KMS-11 (cell line): ENCODE measurements at regions not wholly inside any gene's neighbourhood (a gene's known extent, or its start where the extent isn't known, plus 50 kb on each side); places are given as distances from the start of the nearest gene placed in this dataset.

Experiments used
- H2AFZ ChIP-seq: fragments of 200-600 bp; sonication (generic); 2 replicates; pipeline ENCODE4 v1.6.1; 2016; ENCODE audit warnings: antibody characterized with exemption, mixed run types, low read depth
- H3K27ac ChIP-seq: fragments of 200-600 bp; sonication (generic); 2 replicates; pipeline ENCODE4 v1.6.1; 2016; ENCODE audit warnings: mild to moderate bottlenecking, mixed run types
- H3K27me3 ChIP-seq: fragments of 200-600 bp; sonication (generic); 2 replicates; pipeline ENCODE4 v1.6.1; 2017; ENCODE audit warnings: mild to moderate bottlenecking, low read depth, mixed run types, moderate library complexity; ENCODE audit not compliant: insufficient read depth
- H3K36me3 ChIP-seq: fragments of 200-600 bp; sonication (generic); 2 replicates; pipeline ENCODE4 v1.6.1; 2017; ENCODE audit warnings: mild to moderate bottlenecking, mixed run types; ENCODE audit not compliant: insufficient read depth
- H3K4me1 ChIP-seq: fragments of 200-600 bp; sonication (generic); 2 replicates; pipeline ENCODE4 v1.6.1; 2016; ENCODE audit warnings: mild to moderate bottlenecking, low read depth, mixed run types; ENCODE audit not compliant: poor library complexity, severe bottlenecking
- H3K4me2 ChIP-seq: fragments of 200-600 bp; sonication (generic); 2 replicates; pipeline ENCODE4 v1.7.0; 2016; ENCODE audit warnings: mild to moderate bottlenecking, mixed run types
- H3K4me3 ChIP-seq: fragments of 200-600 bp; sonication (generic); IDR thresholded peaks from 2 replicates; pipeline ENCODE4 v1.6.1; 2017; ENCODE audit warnings: low read depth, low read length, mixed read lengths; ENCODE audit not compliant: insufficient read depth
- H3K79me2 ChIP-seq: fragments of 200-600 bp; sonication (generic); 2 replicates; pipeline ENCODE4 v1.6.1; 2016; ENCODE audit warnings: low read depth, mixed run types; ENCODE audit not compliant: insufficient read depth
- H3K9ac ChIP-seq: fragments of 200-600 bp; sonication (generic); 2 replicates; pipeline ENCODE4 v1.6.1; 2016; ENCODE audit warnings: mild to moderate bottlenecking, mixed run types
- H4K20me1 ChIP-seq: fragments of 200-600 bp; sonication (generic); 2 replicates; pipeline ENCODE4 v1.6.1; 2016; ENCODE audit warnings: mild to moderate bottlenecking, mixed run types; ENCODE audit not compliant: insufficient read depth
- TF ChIP-seq, protein P1 (sequence below): fragments of 200-600 bp; sonication (generic); conservative IDR thresholded peaks from 2 replicates; pipeline ENCODE4 v1.6.1; 2017; ENCODE audit warnings: low read depth, mild to moderate bottlenecking, antibody characterized with exemption, low read length, moderate library complexity, mixed read lengths

GRCh38 chr7:54813398-54813797 is 54.4 kb upstream of the SEC61G start:
- Histone ChIP-seq H3K27ac (no peak overlapping the region), H3K79me2 (no peaks in the 10 kb centered on the region), H4K20me1 (no peaks in the 10 kb centered on the region), H3K27me3 (no peaks in the 10 kb centered on the region), H2AFZ (no peak overlapping the region), H3K4me3 (no peak overlapping the region), H3K4me1 (no peaks in the 10 kb centered on the region), H3K36me3 (no peaks in the 10 kb centered on the region), H3K4me2 (no peak overlapping the region), H3K9ac (no peak overlapping the region)
- TF ChIP-seq, protein P1, sequence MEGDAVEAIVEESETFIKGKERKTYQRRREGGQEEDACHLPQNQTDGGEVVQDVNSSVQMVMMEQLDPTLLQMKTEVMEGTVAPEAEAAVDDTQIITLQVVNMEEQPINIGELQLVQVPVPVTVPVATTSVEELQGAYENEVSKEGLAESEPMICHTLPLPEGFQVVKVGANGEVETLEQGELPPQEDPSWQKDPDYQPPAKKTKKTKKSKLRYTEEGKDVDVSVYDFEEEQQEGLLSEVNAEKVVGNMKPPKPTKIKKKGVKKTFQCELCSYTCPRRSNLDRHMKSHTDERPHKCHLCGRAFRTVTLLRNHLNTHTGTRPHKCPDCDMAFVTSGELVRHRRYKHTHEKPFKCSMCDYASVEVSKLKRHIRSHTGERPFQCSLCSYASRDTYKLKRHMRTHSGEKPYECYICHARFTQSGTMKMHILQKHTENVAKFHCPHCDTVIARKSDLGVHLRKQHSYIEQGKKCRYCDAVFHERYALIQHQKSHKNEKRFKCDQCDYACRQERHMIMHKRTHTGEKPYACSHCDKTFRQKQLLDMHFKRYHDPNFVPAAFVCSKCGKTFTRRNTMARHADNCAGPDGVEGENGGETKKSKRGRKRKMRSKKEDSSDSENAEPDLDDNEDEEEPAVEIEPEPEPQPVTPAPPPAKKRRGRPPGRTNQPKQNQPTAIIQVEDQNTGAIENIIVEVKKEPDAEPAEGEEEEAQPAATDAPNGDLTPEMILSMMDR, result no peak

- Histone ChIP-seq H3K4me2 (no peak overlapping the region), H3K36me3 (no peaks in the 10 kb centered on the region), H3K79me2 (no peaks in the 10 kb centered on the region), H3K27ac (no peak overlapping the region), H3K4me1 (no peaks in the 10 kb centered on the region), H2AFZ (no peak overlapping the region), H3K4me3 (no peak overlapping the region), H4K20me1 (no peaks in the 10 kb centered on the region), H3K9ac (no peak overlapping the region), H3K27me3 (no peaks in the 10 kb centered on the region)
- TF ChIP-seq, protein P1, result no peak
These were observed 55.4 kb upstream of the SEC61G start for GRCh38 chr7:54814401-54814800.

DNA sequence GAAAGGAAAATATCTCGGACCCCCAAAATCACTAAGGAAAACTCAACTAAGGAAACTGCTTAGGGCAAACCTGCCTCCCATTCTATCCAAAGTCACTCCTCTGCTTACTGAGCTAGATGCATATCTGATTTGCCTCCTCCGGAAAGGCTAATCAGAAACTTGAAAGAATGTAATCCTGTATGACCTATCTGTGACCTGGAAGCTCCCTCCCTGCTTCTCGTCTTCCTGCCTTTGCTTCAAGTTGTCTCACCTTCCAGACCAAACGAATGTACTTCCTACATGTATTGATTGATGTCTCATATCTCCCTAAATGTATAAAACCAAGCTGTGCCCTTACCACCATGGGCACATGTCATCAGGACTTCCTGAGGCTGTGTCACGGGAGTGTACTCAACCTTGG is 58.1 kb upstream of the SEC61G start:
- Histone ChIP-seq H2AFZ (no peak overlapping the region), H3K27me3 (no peaks in the 10 kb centered on the region), H4K20me1 (no peaks in the 10 kb centered on the region), H3K4me2 (no peak overlapping the region), H3K4me1 (no peaks in the 10 kb centered on the region), H3K36me3 (no peaks in the 10 kb centered on the region), H3K4me3 (no peak overlapping the region), H3K9ac (no peak overlapping the region), H3K79me2 (no peaks in the 10 kb centered on the region), H3K27ac (no peak overlapping the region)
- TF ChIP-seq, protein P1, result no peak

- Histone ChIP-seq H3K36me3 (no peaks in the 10 kb centered on the region), H3K4me3 (no peak overlapping the region), H2AFZ (no peak overlapping the region), H3K79me2 (no peaks in the 10 kb centered on the region), H3K9ac (no peak overlapping the region), H3K27ac (no peak overlapping the region), H3K4me1 (no peaks in the 10 kb centered on the region), H3K27me3 (no peaks in the 10 kb centered on the region), H3K4me2 (no peak overlapping the region), H4K20me1 (no peaks in the 10 kb centered on the region)
- TF ChIP-seq, protein P1, result no peak
These were observed 64.8 kb upstream of the SEC61G start for GRCh38 chr7:54823776-54824175.

DNA sequence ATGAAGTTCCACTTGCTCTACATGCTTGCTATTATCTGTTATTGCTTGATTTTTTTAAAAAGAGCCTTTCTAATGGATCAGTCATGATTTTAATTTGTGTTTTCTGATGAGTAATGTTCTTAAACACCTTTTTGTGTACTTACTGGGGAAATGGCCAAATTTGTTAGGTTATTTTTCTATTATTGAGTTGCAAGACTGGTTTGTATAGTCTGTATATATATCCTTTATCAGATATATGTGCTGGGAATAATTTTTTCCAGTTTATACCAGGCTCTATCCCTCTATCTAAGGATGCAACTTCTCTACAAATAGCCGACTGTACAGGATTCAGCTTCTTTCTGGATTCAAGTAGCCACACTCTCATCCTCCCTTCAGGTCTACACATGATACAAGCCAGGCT is 65.6 kb upstream of the SEC61G start:
- H3K9ac ChIP-seq, result no peak overlapping the region
- H3K27me3 ChIP-seq, result no peaks in the 10 kb centered on the region
- H3K27ac ChIP-seq, result no peak overlapping the region
- no peak overlapping the region for H3K4me3 ChIP-seq
- H2AFZ ChIP-seq, result no peak overlapping the region
- H3K36me3 ChIP-seq, result no peaks in the 10 kb centered on the region
- no peaks in the 10 kb centered on the region for H4K20me1 ChIP-seq
- TF ChIP-seq, protein P1, result no peak
- H3K4me1 ChIP-seq, result no peaks in the 10 kb centered on the region
- H3K79me2 ChIP-seq, result no peaks in the 10 kb centered on the region
- H3K4me2 ChIP-seq, result no peak overlapping the region
